ENCODE measurements at regions not wholly inside any gene's neighbourhood (a gene's known extent, or its start where the extent isn't known, plus 50 kb on each side); places are given as distances from the start of the nearest gene placed in this dataset.
A peak's percentile ranks its signal among the peaks of the same experiment; 100 is the strongest.

DNA sequence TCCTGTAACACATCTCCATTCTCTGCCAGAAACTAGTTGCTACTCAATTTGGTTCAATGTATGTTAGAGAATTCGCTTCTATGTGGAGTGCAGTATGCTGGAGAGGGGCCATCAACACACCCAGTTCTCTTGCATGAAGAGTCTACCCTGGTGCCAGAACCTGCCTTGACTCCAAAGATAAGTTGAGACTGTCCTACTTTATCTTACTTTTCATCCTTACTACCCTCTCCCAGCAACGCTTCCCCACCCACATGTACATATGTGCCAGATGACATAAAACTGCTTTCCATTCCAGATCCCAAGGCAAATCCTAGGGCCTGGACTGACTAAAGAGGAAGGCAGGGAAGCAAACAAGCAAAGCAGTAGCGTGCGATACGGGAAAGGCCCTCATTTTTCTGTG, 442.6 kb upstream of the THRB start:
- DNase-seq = peak; percentile 22

DNA sequence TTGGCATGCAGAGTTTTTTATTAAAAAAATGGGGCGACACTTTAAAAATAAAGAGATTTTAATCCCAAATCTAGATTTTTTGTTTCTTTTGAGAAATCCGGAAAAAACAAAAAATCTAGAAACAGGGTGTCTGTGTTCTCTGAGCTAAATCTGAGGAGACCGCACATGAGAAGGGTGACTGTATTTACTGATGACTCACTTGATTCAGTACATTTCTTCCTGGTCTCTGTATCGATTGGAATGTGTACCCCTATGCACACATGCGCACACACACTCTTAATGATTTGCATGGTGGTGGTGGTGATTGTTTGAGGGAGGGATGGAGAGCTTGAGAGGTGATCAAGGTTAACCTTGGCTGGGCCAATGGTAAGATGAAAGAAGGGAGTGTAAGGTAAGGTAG, 443.1 kb upstream of the THRB start:
- DNase-seq = no peak

DNA sequence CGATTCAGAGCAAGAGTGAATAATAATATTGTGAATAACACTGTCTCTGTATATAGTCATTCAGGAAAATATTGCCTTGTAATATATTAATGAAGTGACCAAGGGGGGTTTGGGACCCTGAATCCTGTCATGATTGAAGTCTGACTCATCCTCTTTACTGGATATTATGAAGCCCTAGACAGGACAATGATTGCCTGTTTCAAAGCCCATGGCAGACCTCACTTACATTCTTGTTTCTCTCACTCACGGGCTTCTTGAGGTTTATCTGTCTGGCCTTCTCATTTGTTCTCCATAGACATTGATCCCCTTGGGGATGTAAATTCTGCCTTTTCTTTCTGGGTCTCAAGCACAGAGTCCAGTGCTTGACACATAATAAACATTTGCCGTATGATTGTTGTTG, 449.3 kb upstream of the THRB start:
- DNase-seq = no peak

DNA sequence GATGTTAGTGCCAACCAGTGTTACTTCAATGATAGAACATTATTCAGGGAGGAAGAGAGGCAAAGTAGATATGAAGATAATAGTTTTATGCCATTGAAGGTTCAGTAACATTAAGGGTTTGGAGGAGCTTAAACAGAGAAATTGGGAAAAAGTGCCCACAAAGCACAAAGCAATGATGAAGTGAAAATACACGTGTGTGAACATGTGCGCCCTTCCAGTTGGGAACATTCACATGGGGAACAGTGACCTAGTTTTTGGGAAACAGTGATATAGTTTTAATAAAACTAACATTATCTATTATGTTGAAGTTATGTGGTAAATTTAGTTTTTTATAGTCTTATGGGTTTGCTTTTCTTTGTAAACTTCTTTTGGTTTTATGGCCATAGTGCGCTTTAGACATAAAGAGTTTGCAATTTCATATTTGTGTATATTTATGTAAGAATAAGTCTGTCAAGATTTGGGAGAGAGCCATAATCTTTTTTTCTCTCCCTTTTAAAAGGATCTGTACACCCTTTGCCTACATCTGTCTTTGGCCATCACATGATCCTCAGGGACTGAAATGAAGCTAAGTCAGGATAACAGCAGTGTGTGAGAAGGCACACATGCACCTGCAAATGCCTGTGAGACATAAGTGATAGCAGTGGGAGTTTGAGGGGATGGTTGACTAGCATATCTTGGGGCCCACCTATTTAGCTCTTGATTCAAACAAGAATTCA, 450.3 kb upstream of the THRB start:
- DNase-seq = no peak

DNA sequence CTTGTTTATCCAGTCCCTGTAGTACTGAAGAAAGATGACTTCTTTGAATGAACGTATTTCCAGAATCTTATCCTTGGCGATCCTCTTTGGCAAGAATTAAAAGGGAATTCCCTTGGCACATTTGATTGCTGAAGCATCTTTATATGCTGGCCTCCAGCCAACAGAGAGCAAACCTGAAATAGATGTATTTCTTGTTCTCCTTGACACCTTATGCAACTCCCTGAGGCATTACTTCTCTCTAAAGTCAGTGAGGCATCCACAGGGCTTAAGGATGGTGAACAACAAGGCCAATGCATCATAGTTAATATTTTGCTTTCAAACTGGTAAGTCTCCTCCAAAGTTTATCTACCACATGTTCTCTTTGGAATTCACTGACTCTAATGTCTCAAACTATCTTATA, 450.9 kb upstream of the THRB start:
- no peak for DNase-seq

DNA sequence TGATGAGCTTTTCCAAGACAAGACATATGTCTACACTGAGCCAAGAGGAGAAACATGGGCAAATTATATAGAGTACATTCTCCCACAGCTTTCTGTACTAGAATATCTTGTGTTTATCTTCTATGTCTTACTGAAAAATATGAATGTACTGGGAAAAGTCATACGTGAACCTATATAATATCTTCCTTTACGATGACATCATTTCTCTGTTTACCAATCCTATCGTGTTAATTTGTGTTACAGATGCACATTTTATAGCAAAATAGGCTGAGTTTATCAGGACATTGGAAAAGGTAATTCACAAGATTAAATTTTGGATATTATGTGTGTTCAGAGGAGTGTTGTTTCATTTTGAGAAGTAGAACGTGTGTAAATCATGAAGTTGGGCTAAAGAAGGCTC, 452.5 kb upstream of the THRB start:
- DNase-seq = no peak

DNA sequence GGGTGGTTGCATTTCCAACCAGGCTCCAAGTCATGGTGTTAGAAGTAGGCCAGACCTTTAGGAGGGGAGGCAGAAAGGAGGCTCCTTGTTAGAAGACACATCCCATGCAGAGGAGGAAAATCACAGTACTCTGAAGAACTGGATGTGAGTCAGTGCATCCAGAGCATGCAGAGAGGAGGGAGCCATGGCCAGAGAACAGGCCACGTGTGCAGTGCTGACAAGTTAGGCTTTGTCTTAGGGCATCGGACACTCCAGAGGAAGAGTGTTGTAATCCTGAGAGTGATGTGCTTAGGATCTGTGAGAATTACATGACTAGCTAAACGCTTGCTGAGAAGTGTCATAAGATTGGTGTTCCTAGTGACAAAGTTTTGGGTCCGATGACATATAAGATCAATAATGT, 456.5 kb upstream of the THRB start:
- DNase-seq = no peak

DNA sequence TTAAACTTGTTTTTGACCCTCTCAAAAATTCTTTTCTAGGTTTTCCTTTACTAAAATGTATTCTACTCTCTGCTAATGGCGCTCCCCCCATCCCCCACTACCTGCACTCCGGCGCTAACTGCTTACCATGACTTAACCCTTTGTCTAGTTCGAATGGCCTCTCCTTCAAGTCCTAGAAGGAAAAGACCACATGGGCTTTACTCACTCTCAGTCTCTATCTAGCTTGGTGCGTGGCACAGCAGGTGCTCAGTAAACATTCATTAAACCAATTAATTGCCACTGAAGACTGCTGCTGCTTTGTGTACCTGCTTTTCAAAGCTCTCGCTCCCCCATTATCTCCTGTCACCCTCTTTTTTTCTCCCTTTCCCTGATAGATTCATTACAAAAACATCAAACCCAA, 457.7 kb upstream of the THRB start:
- no peak for DNase-seq

DNA sequence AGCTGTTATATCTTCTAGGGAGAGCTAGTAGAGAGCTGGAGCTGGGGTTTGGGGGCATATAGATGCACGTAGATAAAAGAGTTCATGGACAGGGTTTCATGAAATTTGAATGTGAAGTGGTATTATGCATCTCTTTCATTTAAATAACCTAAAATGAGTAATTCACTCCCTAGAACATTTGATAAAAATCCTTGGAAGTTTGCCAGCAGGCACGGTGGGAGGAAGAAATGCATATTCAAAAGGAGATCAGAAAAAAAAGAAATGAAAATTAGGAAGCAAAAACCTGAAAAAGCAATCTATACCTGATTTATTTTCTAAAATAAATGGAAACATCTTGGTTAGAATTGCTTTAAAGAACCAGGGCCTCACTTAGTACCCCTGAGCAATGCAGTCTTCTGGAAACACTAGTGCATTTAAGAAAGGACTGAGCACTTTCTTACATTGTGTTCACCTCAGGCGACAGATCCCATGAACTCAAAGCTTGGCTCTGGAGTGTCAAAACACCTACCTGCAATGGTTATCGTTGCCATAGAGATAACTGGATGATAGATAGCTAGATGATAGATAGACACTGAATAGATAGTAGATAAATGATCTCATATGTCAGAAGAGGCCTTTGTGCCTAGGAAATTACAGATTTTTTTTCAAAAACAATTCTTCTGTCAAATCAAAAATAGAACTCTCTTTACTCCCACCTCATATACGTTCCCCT, 458.6 kb upstream of the THRB start:
- DNase-seq = no peak

DNA sequence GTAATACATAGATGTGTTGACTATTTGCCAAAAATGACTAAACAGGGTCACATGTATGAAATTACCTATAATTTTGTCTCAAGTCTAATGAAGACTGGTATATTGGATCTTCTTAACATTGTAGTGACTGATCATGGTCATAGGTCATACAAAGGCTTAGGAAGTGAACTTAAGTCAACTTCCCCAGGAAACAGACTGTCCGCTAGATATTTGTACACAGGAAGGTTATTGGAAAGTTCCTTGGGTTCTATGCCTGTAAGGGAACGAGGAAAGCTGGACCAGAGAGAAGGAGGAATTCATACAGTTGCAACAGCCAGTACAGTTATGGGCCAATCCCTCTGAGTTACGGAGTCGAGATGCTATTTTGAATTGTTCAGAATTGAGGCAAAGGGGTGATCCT, 462.0 kb upstream of the THRB start:
- no peak for DNase-seq

DNA sequence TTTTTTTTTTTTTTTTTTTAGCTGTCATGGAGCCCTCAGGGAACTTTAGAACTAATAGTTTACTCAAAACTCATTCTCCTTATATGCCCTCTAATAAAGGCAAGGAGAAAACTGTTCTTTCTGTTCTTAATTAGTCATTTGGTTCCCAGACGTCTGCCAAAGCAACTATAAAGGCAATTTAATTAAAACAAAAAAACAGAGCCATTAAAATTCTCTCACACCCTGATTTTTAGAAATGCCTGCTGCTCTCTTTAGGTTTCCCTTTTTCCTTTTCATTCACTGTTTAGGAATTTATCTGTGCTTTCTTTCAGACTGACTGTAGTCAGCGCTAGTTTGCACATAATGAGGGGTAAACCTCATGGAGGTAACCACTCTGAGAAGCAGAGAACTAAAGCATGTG, 463.6 kb upstream of the THRB start:
- DNase-seq = peak; percentile 39

DNA sequence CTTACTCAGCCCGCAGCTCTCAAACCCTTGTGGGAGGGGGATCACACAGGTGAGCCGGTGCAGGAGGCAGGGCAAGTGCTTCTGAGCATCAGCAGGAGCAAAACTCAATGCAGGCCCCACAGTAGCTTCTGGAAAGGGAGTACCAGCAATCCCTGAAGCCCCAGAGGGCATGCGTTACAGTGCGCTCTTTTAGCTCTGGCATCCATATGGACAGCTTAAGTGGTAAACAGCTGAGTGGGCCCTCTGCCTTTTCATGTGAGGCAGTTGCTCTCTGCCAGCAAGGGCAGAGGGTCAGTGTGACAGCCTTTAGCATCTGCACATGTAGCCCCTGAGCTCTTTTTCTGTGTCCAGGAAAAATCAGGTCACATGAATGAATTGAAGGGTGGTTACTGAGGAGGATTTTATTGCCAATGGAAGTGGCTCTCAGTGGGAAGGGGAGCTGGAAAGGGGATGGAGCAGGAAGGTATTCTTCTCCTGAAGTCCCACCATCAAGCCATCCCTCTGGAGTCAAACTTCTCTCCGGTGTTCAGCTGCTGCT, 464.3 kb upstream of the THRB start:
- DNase-seq = peak; percentile 1

DNA sequence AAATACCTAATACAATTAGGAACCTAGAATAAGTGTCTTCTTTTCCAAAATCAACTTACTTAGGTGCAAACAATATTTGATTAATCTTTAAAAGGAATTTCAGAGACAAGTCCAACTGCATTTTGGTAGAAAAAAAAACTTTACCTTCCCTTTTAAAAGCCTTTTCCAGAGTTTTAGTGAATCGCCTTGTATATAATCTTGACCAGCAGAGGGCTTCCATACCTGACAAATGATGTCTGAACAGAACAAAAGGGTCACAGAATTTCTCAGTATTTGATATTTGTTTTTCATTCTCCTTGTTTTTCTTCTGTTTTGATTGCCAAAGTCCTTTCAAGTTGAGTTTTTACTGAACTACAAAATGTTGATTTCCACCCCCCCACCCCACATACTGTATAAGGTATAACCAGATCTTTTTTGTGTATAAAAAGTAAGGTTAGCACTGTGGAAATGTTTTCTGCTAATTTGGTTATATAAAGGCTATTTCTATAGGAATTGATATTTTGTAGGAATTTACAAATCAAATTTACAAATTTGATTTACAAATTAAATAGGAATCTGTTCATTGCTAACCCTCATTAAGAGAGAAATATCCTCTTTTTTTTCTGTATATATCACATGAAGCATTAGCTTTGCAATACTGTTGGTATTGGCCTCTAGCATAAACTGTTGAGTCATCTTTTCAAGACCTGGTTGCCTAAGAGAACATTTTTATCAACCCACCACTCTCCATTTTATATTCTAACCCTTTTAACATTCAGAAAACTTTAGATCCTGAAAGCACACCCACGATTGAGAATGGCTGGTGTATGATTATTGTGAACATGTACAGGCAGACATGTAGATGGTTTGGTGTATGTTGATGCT, 464.1 kb upstream of the RARB start:
- DNase-seq = peak; percentile 11

DNA sequence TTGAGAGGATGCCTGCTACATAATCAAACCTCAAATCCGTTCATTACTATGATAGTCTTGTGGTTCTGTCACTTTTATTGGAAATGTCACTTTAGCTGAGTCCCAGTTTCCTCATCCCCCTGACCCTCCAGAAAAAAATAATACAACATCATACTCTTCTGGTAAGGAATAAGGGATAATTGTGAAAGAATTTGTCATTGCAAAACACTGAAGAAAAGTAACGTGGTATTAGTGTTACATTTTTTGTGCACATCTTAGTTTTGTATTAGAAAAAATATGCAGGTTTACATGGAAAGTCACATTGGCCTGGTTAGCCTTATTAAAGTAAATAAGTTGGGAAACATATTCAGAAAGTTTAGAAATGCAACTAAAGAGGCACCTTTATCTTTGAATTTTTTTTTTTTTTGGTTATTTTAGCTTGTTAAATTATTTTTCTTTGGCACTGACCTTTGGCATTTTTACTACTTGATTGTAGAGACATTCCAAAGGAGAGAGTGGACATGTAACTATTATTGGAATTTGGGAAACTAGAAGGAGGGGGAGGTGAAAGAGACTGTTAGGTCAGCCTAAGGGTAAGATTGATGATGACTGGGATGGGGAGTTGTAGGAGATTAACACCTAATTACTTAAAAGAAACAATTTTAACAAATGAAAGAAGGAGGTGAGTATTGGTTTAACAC, 462.2 kb upstream of the RARB start:
- no peak for DNase-seq

DNA sequence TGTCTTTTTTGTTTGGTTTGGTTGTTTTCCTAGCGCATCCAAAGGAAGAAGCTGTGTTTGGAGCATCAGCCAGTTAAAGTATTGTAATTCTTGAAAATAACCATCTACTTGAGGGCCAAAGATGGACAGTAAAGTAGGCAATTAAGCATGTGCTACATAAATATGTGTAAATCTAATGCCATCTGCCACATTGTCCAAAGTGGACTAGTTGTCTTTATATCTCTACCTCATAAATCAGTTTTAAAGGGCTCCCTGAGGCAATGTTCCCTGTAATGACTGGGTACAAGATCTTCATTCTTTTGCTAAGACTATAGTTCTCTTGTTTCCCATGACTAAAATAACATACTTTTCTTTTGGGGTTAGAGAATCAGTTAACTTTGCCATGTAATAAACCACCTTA, 460.0 kb upstream of the RARB start:
- DNase-seq = no peak

DNA sequence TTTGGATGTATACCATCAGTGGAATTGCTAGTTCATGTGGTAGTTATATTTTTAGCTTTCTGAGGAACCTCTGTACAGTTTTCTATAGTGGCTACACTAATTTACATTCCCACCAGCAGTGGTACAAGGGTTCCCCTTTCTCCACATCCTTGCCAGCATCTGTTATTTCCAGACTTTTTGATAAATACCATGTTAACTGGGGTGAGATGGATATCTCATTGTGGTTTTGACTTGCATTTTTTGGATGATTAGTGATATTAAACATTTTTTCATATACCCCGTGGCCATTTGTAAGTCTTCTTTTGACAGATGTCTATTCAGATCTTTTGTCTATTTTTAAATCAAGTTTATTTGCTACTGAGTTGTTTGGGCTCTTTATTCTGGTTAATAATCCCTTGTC, 455.6 kb upstream of the RARB start:
- no peak for DNase-seq

DNA sequence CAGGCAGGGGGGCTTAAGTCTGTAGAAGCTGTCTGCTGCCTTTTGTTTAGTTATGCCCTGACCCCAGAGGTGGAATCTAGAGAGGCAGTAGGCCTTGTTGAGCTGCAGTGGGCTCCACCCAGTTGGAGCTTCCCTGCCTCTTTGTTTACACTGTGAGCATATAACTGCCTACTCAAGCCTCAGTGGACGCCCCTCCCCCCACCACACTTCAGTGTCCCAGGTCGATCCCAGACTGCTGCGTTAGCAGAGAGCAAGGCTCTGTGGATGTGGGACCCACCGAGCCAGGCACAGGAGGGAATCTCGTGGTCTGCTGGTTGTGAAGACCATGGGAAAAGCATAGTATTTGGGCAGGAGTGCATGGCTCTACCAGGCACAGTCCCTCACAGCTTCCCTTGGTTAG, 446.8 kb upstream of the RARB start:
- no peak for DNase-seq

DNA sequence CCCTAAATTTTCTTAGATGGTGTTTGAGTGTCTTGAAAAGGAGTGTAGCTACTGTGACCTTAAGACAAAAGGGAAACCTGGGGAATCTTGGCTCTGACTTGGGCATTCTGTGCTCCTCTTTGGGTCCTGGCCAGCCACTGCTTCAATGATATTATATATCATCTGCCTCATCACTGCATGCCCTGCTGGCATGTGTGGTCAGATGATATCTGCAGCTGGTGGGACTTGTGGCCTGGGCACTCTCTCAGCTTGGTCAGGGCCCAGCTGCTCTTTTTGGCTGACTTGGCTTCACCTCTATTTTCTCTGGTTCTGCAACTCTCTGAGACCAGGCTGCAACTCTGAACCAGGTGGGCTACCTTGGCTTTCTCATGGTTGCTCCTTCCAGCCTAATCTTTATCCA, 446.1 kb upstream of the RARB start:
- no peak for DNase-seq

DNA sequence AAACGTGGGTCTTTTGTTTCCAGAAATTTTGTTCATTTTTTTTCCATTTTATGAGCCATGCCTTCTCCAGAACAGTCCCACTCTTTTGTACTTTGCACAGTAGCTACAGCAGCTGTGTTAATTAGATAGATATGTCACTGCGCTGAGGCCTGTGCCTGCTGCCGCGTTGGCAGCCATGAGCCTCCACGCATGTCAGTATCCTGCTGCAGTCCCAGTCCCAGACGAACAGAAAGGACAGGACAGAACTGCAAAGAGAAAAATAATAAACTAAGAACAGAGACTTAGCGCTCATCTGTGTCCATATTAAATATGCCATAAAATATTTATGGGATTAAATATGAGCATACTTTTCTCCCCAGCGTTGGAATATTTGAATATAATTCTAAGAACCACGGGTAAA, 442.4 kb upstream of the RARB start:
- DNase-seq = no peak

DNA sequence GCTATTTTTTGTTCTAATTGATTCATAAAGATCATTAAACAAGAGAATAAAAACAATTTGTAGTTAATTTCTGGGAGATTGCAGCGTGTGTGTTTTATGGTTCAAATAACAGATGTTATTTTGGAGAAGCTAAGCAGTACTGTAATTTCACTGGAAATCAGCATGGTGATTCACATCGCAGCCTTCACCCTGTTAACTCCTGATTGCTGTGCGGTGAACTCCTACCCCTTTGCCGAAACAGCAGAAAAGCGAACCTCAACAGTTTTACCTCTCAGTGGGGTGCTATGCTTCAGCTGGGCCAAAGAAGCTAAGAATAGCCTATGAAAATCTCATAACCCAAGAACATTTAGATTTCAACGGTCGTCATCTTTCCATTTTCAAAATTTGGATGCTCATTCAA, 441.5 kb upstream of the RARB start:
- no peak for DNase-seq

DNA sequence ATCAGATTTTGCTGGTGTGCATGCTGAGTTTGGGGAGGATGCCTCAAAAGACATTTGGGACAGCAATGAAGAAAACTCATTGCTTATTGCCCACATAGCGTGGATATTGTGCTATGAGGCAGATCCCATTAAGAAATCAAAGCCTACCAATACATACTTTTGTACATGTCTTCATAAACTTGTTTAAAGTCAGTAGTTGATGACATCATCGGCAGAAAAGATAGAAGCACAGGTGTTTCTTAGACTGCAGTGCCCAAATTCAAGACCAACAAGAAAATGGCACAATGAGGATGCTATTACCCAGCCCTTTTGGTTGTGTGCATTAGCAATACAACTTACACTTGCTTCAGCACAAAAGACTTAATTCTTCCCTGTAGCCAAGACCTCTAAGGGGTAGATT, 428.7 kb upstream of the RARB start:
- DNase-seq = no peak

DNA sequence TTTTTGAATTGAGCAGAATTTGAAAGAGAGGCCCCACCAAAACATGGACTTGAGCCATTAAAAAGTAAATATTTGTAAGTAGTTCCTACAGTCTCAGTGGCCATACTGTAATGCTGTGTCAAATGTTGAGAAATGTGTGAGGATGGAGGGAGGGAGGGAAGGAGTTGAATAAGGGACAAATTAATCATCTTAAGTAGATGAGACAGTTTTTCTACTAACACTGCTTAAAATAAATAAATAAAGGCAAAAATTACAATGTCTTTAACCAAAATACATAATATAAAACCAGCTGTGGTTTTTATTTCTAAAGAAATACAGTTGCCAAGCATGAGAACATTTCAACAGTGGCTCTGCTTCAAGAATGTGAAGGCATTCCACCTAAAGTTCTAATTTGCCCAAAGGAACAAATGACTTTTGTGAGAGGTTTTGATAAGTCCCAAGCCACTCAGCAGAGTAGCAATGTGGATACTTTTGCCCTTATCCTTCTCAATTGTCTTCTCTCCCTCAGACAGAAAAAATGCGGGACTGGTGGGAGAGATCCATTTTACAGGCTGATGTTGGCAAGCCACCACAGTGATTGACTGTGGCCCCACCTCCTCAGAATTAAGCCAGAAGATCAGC, 427.0 kb upstream of the RARB start:
- DNase-seq = peak; percentile 58

Data from skin of body (tissue), 1 donor.